GM13976 (cell line): ENCODE measurements at regions not wholly inside any gene's neighbourhood (a gene's known extent, or its start where the extent isn't known, plus 50 kb on each side); places are given as distances from the start of the nearest gene placed in this dataset.

ENCODE experiments used
- DNase-seq: peaks from one replicate; pipeline ENCODE4 v3.0.0; 2012; ENCODE audit warnings: low spot score
- CTCF ChIP-seq: IDR thresholded peaks from 2 replicates; pipeline ENCODE4 v1.5.1; 2012; ENCODE audit warnings: borderline replicate concordance, mild to moderate bottlenecking; ENCODE audit not compliant: insufficient read depth; ENCODE audit errors: extremely low read depth, missing control alignments, control extremely low read depth
- in situ Hi-C: fragments of 300-500 bp; cut with MboI; formaldehyde crosslinking; loops from one replicate; pipeline ENCODE4 v1.12.0; 2022; ENCODE audit warnings: low sequenced_read_pairs, mixed read lengths, inconsistent platforms; ENCODE audit not compliant: unreplicated experiment

GRCh38 chr18:27581296-27581904, 396.3 kb upstream of the CHST9 start:
- DNase-seq, result no peak
- no peak for TF ChIP-seq CTCF
- in situ Hi-C loops, result no loop called here

- in situ Hi-C loops, result no loop called here
- DNase-seq, result no peak
- no peak for TF ChIP-seq CTCF
Observed at GRCh38 chr18:27579364-27579763, 394.3 kb upstream of the CHST9 start.

- in situ Hi-C loops, result no loop called here
- TF ChIP-seq CTCF, result no peak
- no peak for DNase-seq
Observed at GRCh38 chr18:27577752-27578151, 392.6 kb upstream of the CHST9 start.

- no peak for DNase-seq
- in situ Hi-C loops, result no loop called here
- no peak for TF ChIP-seq CTCF
Observed at GRCh38 chr18:27577265-27577664, 392.2 kb upstream of the CHST9 start.

- no peak for DNase-seq
- TF ChIP-seq CTCF, result no peak
- in situ Hi-C loops, result no loop called here
Observed at GRCh38 chr18:27567434-27567833, 382.3 kb upstream of the CHST9 start.

- no peak for TF ChIP-seq CTCF
- DNase-seq, result no peak
- in situ Hi-C loops, result no loop called here
Observed at GRCh38 chr18:27564066-27564465, 379.0 kb upstream of the CHST9 start.
